WERI-Rb-1 (cell line): ENCODE measurements at regions not wholly inside any gene's neighbourhood (a gene's known extent, or its start where the extent isn't known, plus 50 kb on each side); places are given as distances from the start of the nearest gene placed in this dataset.

ENCODE experiments used
- DNase-seq: peaks from one replicate; pipeline ENCODE4 v3.0.0-alpha.2; 2020
- H3K27ac ChIP-seq: fragments of 250-450 bp; sonication (Bioruptor Pico); 2 replicates; pipeline ENCODE4 v1.5.1; 2020; ENCODE audit warnings: mild to moderate bottlenecking, moderate library complexity
- H3K27me3 ChIP-seq: fragments of 250-450 bp; sonication (Bioruptor Pico); 2 replicates; pipeline ENCODE4 v1.5.1; 2021; ENCODE audit warnings: mild to moderate bottlenecking, low read depth, moderate library complexity; ENCODE audit not compliant: insufficient read depth, severe bottlenecking
- H3K36me3 ChIP-seq: fragments of 250-450 bp; sonication (Bioruptor Pico); 2 replicates; pipeline ENCODE4 v1.5.1; 2020; ENCODE audit warnings: mild to moderate bottlenecking, moderate library complexity
- H3K4me3 ChIP-seq: 2 replicates; pipeline ENCODE4 v1.5.1; 2011; ENCODE audit warnings: low read depth, mild to moderate bottlenecking, control low read depth, low read length
- H3K9me3 ChIP-seq: fragments of 250-450 bp; sonication (Bioruptor Pico); 2 replicates; pipeline ENCODE4 v1.5.1; 2021; ENCODE audit warnings: mild to moderate bottlenecking, moderate library complexity; ENCODE audit not compliant: severe bottlenecking
- CTCF ChIP-seq: IDR thresholded peaks from 2 replicates; pipeline ENCODE4 v1.5.1; 2011; ENCODE audit warnings: low read depth, mild to moderate bottlenecking, control low read depth, inconsistent platforms, low read length

- H3K27me3 ChIP-seq = no peaks in the 10 kb centered on the region
- no peaks in the 10 kb centered on the region for H3K9me3 ChIP-seq
- no peak overlapping the region for H3K4me3 ChIP-seq
- H3K27ac ChIP-seq = no peak overlapping the region
- DNase-seq = no peak
- no peaks in the 10 kb centered on the region for H3K36me3 ChIP-seq
- TF ChIP-seq CTCF = no peak
Measured at GRCh38 chr17:53330756-53331155, 492.0 kb upstream of the KIF2B start.

GRCh38 chr17:53321651-53322050 lies 501.1 kb upstream of the KIF2B start:
- Histone ChIP-seq H3K9me3 (peaks cover 7% of the 10 kb centered on the region), H3K36me3 (no peaks in the 10 kb centered on the region), H3K27me3 (no peaks in the 10 kb centered on the region), H3K4me3 (no peak overlapping the region), H3K27ac (no peak overlapping the region)
- no peak for TF ChIP-seq CTCF
- DNase-seq = no peak

GRCh38 chr17:53319947-53320346 lies 502.8 kb upstream of the KIF2B start:
- Histone ChIP-seq H3K4me3 (no peak overlapping the region), H3K9me3 (peaks cover 7% of the 10 kb centered on the region), H3K36me3 (no peaks in the 10 kb centered on the region), H3K27ac (no peak overlapping the region), H3K27me3 (no peaks in the 10 kb centered on the region)
- DNase-seq = no peak
- no peak for TF ChIP-seq CTCF

- Histone ChIP-seq H3K27ac (no peak overlapping the region), H3K27me3 (no peaks in the 10 kb centered on the region), H3K36me3 (no peaks in the 10 kb centered on the region), H3K4me3 (no peak overlapping the region), H3K9me3 (peaks cover 7% of the 10 kb centered on the region)
- no peak for DNase-seq
- no peak for TF ChIP-seq CTCF
Measured at GRCh38 chr17:53316988-53317387, 505.7 kb upstream of the KIF2B start.

- Histone ChIP-seq H3K9me3 (peaks cover 7% of the 10 kb centered on the region), H3K4me3 (no peak overlapping the region), H3K36me3 (no peaks in the 10 kb centered on the region), H3K27ac (no peak overlapping the region), H3K27me3 (no peaks in the 10 kb centered on the region)
- TF ChIP-seq CTCF = no peak
- no peak for DNase-seq
Measured at GRCh38 chr17:53316073-53316472, 506.7 kb upstream of the KIF2B start.

GRCh38 chr17:53314521-53314920 lies 508.2 kb upstream of the KIF2B start:
- no peak for TF ChIP-seq CTCF
- no peaks in the 10 kb centered on the region for H3K36me3 ChIP-seq
- no peaks in the 10 kb centered on the region for H3K27me3 ChIP-seq
- H3K9me3 ChIP-seq = peaks cover 7% of the 10 kb centered on the region
- no peak overlapping the region for H3K27ac ChIP-seq
- DNase-seq = no peak
- no peak overlapping the region for H3K4me3 ChIP-seq
